HL-60 (cell line): ENCODE measurements at regions not wholly inside any gene's neighbourhood (a gene's known extent, or its start where the extent isn't known, plus 50 kb on each side); places are given as distances from the start of the nearest gene placed in this dataset.

Experiments
- CTCF ChIP-seq: IDR thresholded peaks from one replicate; pipeline ENCODE4 v1.5.1; 2011; ENCODE audit warnings: low read length, control low read depth, inconsistent platforms; ENCODE audit not compliant: insufficient read depth
- REST ChIP-seq: IDR thresholded peaks from 2 replicates; pipeline ENCODE4 v1.6.1; 2012; ENCODE audit warnings: low read depth; ENCODE audit not compliant: insufficient replicate concordance

- TF ChIP-seq CTCF (no peak), REST (no peak)
These were observed 56.3 kb downstream of the MAGEF1 start for GRCh38 chr3:184655597-184655996.
